GM18508 (cell line): ENCODE measurements at regions not wholly inside any gene's neighbourhood (a gene's known extent, or its start where the extent isn't known, plus 50 kb on each side); places are given as distances from the start of the nearest gene placed in this dataset.
"Not testable (repeated sequence)": the region's sequence is repeated elsewhere in the genome, so short reads cannot be mapped to it uniquely, and the experiment has no call there.

Experiments
- ATAC-seq: cut with Tn5 transposase; IDR thresholded peaks from one replicate; pipeline ENCODE4 v1.9.1; 2021; ENCODE audit warnings: moderate number of reproducible peaks; ENCODE audit not compliant: insufficient read depth, unreplicated experiment

- no peak for ATAC-seq
Measured at GRCh38 chr15:96176831-96177230, 153.7 kb upstream of the NR2F2 start.

- no peak for ATAC-seq
Measured at GRCh38 chr15:96177279-96177678, 153.2 kb upstream of the NR2F2 start.

GRCh38 chr15:96180087-96180748 lies 150.3 kb upstream of the NR2F2 start:
- no peak for ATAC-seq

GRCh38 chr15:96181217-96181616 lies 149.3 kb upstream of the NR2F2 start:
- ATAC-seq, result no peak

- ATAC-seq, result no peak
Measured at GRCh38 chr15:96181873-96182301, 148.6 kb upstream of the NR2F2 start.

- no peak for ATAC-seq
Measured at GRCh38 chr15:96182736-96183513, 147.6 kb upstream of the NR2F2 start.

- ATAC-seq, result no peak
Measured at GRCh38 chr15:96183514-96183850, 147.0 kb upstream of the NR2F2 start.

GRCh38 chr15:96183867-96184266 lies 146.6 kb upstream of the NR2F2 start:
- no peak for ATAC-seq

GRCh38 chr15:96184297-96184696 lies 146.2 kb upstream of the NR2F2 start:
- no peak for ATAC-seq

- ATAC-seq, result no peak
Measured at GRCh38 chr15:96186105-96186504, 144.4 kb upstream of the NR2F2 start.

- no peak for ATAC-seq
Measured at GRCh38 chr15:96187341-96188305, 142.9 kb upstream of the NR2F2 start.

GRCh38 chr15:96197721-96198120 lies 132.8 kb upstream of the NR2F2 start:
- ATAC-seq, result no peak

GRCh38 chr15:96199111-96199510 lies 131.4 kb upstream of the NR2F2 start:
- ATAC-seq, result no peak

GRCh38 chr15:96200357-96200967 lies 130.0 kb upstream of the NR2F2 start:
- no peak for ATAC-seq

- ATAC-seq, result no peak
Measured at GRCh38 chr15:96201696-96202095, 128.8 kb upstream of the NR2F2 start.

GRCh38 chr15:96205588-96205987 lies 124.9 kb upstream of the NR2F2 start:
- not testable (repeated sequence) for ATAC-seq

- ATAC-seq, result no peak
Measured at GRCh38 chr15:96207377-96208006, 123.0 kb upstream of the NR2F2 start.

- ATAC-seq, result no peak
Measured at GRCh38 chr15:96209285-96209735, 121.2 kb upstream of the NR2F2 start.

GRCh38 chr15:96213045-96213444 lies 117.5 kb upstream of the NR2F2 start:
- ATAC-seq, result no peak

- no peak for ATAC-seq
Measured at GRCh38 chr15:96213896-96214295, 116.6 kb upstream of the NR2F2 start.
